Erythroblast (primary cell): ENCODE measurements at regions not wholly inside any gene's neighbourhood (a gene's known extent, or its start where the extent isn't known, plus 50 kb on each side); places are given as distances from the start of the nearest gene placed in this dataset.

Experiments
- GATA1 ChIP-seq: IDR thresholded peaks from 2 replicates; pipeline ENCODE4 v1.6.1; 2011; ENCODE audit warnings: low read depth, mild to moderate bottlenecking, control low read depth, low read length, moderate library complexity
- POLR2A ChIP-seq: IDR thresholded peaks from 2 replicates; pipeline ENCODE4 v1.6.1; 2011; ENCODE audit warnings: mild to moderate bottlenecking, low read length

- TF ChIP-seq POLR2A, result no peak
- TF ChIP-seq GATA1, result no peak
Measured at GRCh38 chr5:96062836-96063235, 101.2 kb upstream of the ELL2 start.
